Activated naive CD4-positive, alpha-beta T cell treated with anti-CD3 and anti-CD28 coated beads, Interleukin-2, amount 50 U/mL, for 24 hours (primary cell): ENCODE measurements at regions not wholly inside any gene's neighbourhood (a gene's known extent, or its start where the extent isn't known, plus 50 kb on each side); places are given as distances from the start of the nearest gene placed in this dataset.

Source experiments
- H3K27ac Mint-ChIP-seq: one replicate; pipeline ENCODE4 v1.8.0; 2021; ENCODE audit warnings: mild to moderate bottlenecking, mixed read lengths
- H3K27me3 Mint-ChIP-seq: one replicate; pipeline ENCODE4 v1.8.0; 2021; ENCODE audit warnings: mixed read lengths
- H3K36me3 Mint-ChIP-seq: one replicate; pipeline ENCODE4 v1.8.0; 2021; ENCODE audit warnings: mixed read lengths
- H3K4me1 Mint-ChIP-seq: one replicate; pipeline ENCODE4 v1.8.0; 2021; ENCODE audit warnings: mixed read lengths
- H3K4me3 Mint-ChIP-seq: one replicate; pipeline ENCODE4 v1.8.0; 2021; ENCODE audit warnings: mild to moderate bottlenecking, mixed read lengths
- H3K9me3 Mint-ChIP-seq: one replicate; pipeline ENCODE4 v1.8.0; 2021; ENCODE audit warnings: mixed read lengths

DNA sequence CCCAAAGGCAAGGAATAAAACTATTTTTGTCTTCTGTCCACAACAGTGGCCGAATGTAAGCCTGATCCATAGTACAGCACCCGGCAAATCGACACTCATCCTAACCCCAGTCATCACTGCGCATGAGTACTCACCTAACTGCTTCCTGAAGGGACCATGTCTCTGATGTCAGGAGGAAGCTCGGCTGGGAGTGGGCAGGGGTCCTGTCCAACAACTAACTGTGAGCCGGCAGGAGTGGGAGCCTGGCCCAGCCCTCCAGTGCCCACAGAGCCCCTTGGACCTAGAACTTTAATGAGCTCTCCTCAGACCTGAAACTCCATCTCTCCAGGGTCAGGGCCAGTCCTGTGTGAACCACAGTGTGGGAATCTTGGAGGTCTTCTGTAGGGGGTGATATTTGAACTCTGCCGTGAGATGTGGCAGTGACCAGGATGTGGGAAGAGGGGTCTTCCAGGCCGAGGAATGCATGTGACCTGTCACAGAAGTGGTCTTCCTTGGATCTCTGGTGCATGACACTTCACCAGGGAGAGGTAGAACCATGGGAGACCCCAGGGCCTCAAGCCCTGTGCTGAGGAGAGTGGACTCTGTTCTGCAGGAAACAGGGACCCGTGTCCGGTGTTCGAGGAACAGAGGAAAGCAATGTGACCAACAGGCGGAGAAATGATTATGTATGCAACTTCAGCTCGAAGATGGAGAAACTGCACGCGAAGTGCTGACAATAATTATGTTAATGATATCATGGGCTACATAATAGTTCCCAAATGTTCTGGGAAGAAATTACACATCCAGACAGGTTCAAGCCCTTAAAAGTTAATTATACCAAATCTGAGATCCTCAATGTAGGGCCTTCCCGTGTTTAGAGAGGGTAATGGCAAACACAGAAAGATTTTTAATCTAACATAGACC is 240.1 kb upstream of the HDAC4 start:
- no peaks in the 10 kb centered on the region for H3K36me3 Mint-ChIP-seq
- H3K27ac Mint-ChIP-seq = no peak overlapping the region
- no peak overlapping the region for H3K4me3 Mint-ChIP-seq
- H3K9me3 Mint-ChIP-seq = no peaks in the 10 kb centered on the region
- H3K4me1 Mint-ChIP-seq = no peaks in the 10 kb centered on the region
- H3K27me3 Mint-ChIP-seq = no peaks in the 10 kb centered on the region

GRCh38 chr2:239640210-239640609 is 239.4 kb upstream of the HDAC4 start:
- no peaks in the 10 kb centered on the region for H3K4me1 Mint-ChIP-seq
- H3K27ac Mint-ChIP-seq = no peak overlapping the region
- no peak overlapping the region for H3K4me3 Mint-ChIP-seq
- no peaks in the 10 kb centered on the region for H3K9me3 Mint-ChIP-seq
- no peaks in the 10 kb centered on the region for H3K36me3 Mint-ChIP-seq
- no peaks in the 10 kb centered on the region for H3K27me3 Mint-ChIP-seq

GRCh38 chr2:239639421-239640185 is 238.8 kb upstream of the HDAC4 start:
- H3K27me3 Mint-ChIP-seq = no peaks in the 10 kb centered on the region
- no peak overlapping the region for H3K4me3 Mint-ChIP-seq
- no peaks in the 10 kb centered on the region for H3K4me1 Mint-ChIP-seq
- no peak overlapping the region for H3K27ac Mint-ChIP-seq
- H3K9me3 Mint-ChIP-seq = no peaks in the 10 kb centered on the region
- H3K36me3 Mint-ChIP-seq = no peaks in the 10 kb centered on the region

GRCh38 chr2:239638376-239638775 is 237.6 kb upstream of the HDAC4 start:
- no peaks in the 10 kb centered on the region for H3K4me1 Mint-ChIP-seq
- H3K27me3 Mint-ChIP-seq = no peaks in the 10 kb centered on the region

GRCh38 chr2:239636808-239637207 is 236.0 kb upstream of the HDAC4 start:
- Mint-ChIP-seq H3K36me3 (no peaks in the 10 kb centered on the region), H3K9me3 (no peaks in the 10 kb centered on the region), H3K4me1 (no peaks in the 10 kb centered on the region), H3K27me3 (no peaks in the 10 kb centered on the region), H3K27ac (no peak overlapping the region), H3K4me3 (no peak overlapping the region)

More at GRCh38 chr2:239638376-239638775, 237.6 kb upstream of the HDAC4 start:
- H3K27ac Mint-ChIP-seq = no peak overlapping the region
- no peak overlapping the region for H3K4me3 Mint-ChIP-seq
- no peaks in the 10 kb centered on the region for H3K36me3 Mint-ChIP-seq
- H3K9me3 Mint-ChIP-seq = no peaks in the 10 kb centered on the region

DNA sequence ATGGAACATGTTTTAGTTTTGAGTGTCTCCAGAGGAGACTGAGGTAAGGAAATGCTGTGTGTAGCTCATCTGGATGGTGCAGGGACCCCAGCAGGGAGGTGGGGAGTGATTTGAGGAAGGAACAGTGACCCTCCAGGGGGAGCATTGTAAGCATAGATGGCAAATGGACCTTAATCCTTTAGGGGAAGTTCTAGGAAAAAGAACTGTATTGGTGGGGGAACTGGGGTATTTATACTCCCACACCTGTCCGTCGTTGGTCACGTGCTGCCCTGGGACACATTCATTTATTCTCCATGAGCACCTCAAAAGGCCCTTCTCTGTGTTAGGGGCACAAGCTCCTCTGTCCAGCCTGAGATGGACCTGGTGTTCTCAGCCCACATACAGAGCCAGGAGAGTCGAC is 233.9 kb upstream of the HDAC4 start:
- Mint-ChIP-seq H3K27me3 (no peaks in the 10 kb centered on the region), H3K36me3 (no peaks in the 10 kb centered on the region), H3K9me3 (no peaks in the 10 kb centered on the region), H3K4me3 (no peak overlapping the region), H3K4me1 (no peaks in the 10 kb centered on the region), H3K27ac (no peak overlapping the region)

DNA sequence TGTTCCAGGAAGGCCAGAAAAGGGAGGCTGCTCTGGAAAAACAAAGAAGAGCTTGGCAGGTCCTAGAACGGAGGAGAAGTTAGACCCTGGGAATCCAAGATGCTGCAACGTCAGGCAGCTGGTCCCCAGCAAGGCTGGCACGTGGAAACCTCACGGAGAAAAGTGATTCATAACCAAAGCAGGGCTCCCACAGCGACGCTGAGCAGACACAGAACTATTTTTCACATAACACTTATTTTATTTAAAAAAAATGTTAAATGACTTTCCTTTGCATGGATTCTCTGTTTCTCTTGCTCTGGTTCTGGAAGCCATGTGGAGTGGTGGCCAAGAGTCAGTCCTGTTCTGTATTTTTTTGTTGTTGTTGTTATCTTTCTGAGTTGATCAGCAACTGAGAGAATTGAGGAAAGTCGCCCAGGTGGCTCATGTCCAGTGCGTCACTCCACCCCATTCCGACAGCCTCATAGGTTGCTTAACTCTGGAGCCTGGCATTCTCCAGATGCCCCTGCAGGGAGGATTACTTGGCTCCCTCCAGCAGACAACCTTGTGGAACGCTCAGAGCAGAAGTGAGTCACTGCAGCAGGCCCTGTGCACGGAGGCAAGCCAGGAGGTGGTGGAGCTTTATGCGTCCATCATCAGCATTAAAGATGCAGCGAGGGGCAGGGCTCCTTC is 229.9 kb upstream of the HDAC4 start:
- H3K4me3 Mint-ChIP-seq = no peak overlapping the region
- H3K4me1 Mint-ChIP-seq = peaks cover 21% of the 10 kb centered on the region
- no peaks in the 10 kb centered on the region for H3K36me3 Mint-ChIP-seq
- no peaks in the 10 kb centered on the region for H3K27me3 Mint-ChIP-seq
- no peaks in the 10 kb centered on the region for H3K9me3 Mint-ChIP-seq
- no peak overlapping the region for H3K27ac Mint-ChIP-seq

GRCh38 chr2:239629926-239630617 is 229.3 kb upstream of the HDAC4 start:
- H3K9me3 Mint-ChIP-seq = no peaks in the 10 kb centered on the region
- H3K36me3 Mint-ChIP-seq = no peaks in the 10 kb centered on the region
- no peak overlapping the region for H3K4me3 Mint-ChIP-seq
- no peak overlapping the region for H3K27ac Mint-ChIP-seq
- H3K27me3 Mint-ChIP-seq = no peaks in the 10 kb centered on the region
- H3K4me1 Mint-ChIP-seq = peaks cover 27% of the 10 kb centered on the region

- Mint-ChIP-seq H3K4me3 (no peak overlapping the region), H3K9me3 (no peaks in the 10 kb centered on the region), H3K27ac (no peak overlapping the region), H3K27me3 (no peaks in the 10 kb centered on the region), H3K36me3 (no peaks in the 10 kb centered on the region), H3K4me1 (peaks cover 48% of the 10 kb centered on the region)
Observed at GRCh38 chr2:239626961-239627592, 226.3 kb upstream of the HDAC4 start.

GRCh38 chr2:239625971-239626734 is 225.3 kb upstream of the HDAC4 start:
- Mint-ChIP-seq H3K9me3 (no peaks in the 10 kb centered on the region), H3K36me3 (no peaks in the 10 kb centered on the region), H3K27ac (no peak overlapping the region), H3K4me1 (peaks cover 48% of the 10 kb centered on the region), H3K4me3 (no peak overlapping the region), H3K27me3 (no peaks in the 10 kb centered on the region)

DNA sequence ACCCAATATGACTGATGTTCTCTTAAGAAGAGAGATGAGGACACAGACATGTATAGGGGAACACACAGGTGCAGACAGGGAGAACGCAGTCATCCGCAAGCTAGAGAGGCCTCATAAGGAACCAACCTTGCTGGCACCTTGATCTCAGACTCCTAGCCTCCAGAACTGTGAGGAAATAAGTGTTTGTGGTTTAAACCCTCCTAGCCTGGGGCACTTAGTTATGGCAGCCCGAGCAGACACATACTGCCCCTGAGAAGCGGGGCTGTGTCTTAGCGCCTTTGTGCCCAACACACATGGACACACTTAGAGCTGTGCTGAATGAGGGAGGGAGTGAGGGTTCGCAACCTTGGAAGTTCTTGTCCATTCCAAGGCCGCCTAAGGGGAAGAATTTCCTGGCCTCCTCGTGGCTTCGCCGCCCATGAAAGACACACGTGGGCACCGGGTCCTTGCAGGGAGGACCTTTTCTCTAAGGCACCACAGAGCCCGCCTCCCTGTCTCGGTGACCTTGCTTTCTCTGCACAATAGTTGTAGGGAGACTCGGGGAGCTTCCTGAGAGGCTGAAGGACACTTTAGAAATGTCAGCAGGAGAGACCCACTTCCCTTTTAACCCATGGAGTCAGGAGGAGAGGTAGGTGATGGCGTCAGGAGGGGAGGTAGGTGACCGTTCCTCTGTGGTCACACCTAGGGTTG is 224.5 kb upstream of the HDAC4 start:
- no peaks in the 10 kb centered on the region for H3K27me3 Mint-ChIP-seq
- no peaks in the 10 kb centered on the region for H3K36me3 Mint-ChIP-seq
- peaks cover 50% of the 10 kb centered on the region for H3K4me1 Mint-ChIP-seq
- H3K27ac Mint-ChIP-seq = no peak overlapping the region
- H3K4me3 Mint-ChIP-seq = no peak overlapping the region
- no peaks in the 10 kb centered on the region for H3K9me3 Mint-ChIP-seq

- Mint-ChIP-seq H3K27ac (no peak overlapping the region), H3K27me3 (no peaks in the 10 kb centered on the region), H3K4me1 (peaks cover 39% of the 10 kb centered on the region), H3K9me3 (peaks cover 9% of the 10 kb centered on the region), H3K36me3 (peaks cover 2% of the 10 kb centered on the region), H3K4me3 (no peak overlapping the region)
Observed at GRCh38 chr2:239621611-239622010, 220.8 kb upstream of the HDAC4 start.

GRCh38 chr2:239619369-239619768 is 218.5 kb upstream of the HDAC4 start:
- no peak overlapping the region for H3K4me3 Mint-ChIP-seq
- H3K27me3 Mint-ChIP-seq = no peaks in the 10 kb centered on the region
- H3K9me3 Mint-ChIP-seq = peaks cover 11% of the 10 kb centered on the region
- no peak overlapping the region for H3K27ac Mint-ChIP-seq
- peaks cover 22% of the 10 kb centered on the region for H3K4me1 Mint-ChIP-seq
- H3K36me3 Mint-ChIP-seq = peaks cover 3% of the 10 kb centered on the region

DNA sequence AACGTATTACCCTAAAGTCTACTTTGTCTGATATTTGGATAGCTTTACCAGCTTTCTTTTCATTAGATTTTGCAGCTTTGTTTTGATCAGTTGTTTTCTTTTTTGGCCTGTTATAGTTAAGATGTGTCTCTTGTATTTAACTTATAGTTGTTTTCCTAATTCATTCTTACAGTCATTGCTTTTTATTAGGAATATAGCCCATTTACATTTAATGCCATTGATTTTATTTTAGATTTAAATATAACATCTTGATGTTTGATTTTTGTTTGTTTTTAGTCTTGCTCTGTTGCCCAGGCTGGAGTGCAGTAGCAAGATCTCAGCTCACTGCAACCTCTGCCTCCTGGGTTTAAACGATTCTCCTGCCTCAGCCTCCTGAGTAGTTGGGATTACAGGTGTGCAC is 215.9 kb upstream of the HDAC4 start:
- Mint-ChIP-seq H3K4me1 (peaks cover 7% of the 10 kb centered on the region), H3K36me3 (peaks cover 3% of the 10 kb centered on the region), H3K4me3 (no peak overlapping the region), H3K27me3 (no peaks in the 10 kb centered on the region), H3K9me3 (peaks cover 11% of the 10 kb centered on the region), H3K27ac (no peak overlapping the region)
